GM12892 (cell line): ENCODE measurements at regions not wholly inside any gene's neighbourhood (a gene's known extent, or its start where the extent isn't known, plus 50 kb on each side); places are given as distances from the start of the nearest gene placed in this dataset.

Source experiments
- POLR2A ChIP-seq: IDR thresholded peaks from 2 replicates; pipeline ENCODE4 v1.6.1; 2011; ENCODE audit warnings: low read depth, low read length, control low read depth
- POLR2AphosphoS5 ChIP-seq: IDR thresholded peaks from 2 replicates; pipeline ENCODE4 v1.6.1; 2011; ENCODE audit warnings: low read depth, low read length, control low read depth
- TAF1 ChIP-seq: IDR thresholded peaks from 2 replicates; pipeline ENCODE4 v1.6.1; 2011; ENCODE audit warnings: low read depth, mild to moderate bottlenecking, control low read depth, low read length, borderline replicate concordance

DNA sequence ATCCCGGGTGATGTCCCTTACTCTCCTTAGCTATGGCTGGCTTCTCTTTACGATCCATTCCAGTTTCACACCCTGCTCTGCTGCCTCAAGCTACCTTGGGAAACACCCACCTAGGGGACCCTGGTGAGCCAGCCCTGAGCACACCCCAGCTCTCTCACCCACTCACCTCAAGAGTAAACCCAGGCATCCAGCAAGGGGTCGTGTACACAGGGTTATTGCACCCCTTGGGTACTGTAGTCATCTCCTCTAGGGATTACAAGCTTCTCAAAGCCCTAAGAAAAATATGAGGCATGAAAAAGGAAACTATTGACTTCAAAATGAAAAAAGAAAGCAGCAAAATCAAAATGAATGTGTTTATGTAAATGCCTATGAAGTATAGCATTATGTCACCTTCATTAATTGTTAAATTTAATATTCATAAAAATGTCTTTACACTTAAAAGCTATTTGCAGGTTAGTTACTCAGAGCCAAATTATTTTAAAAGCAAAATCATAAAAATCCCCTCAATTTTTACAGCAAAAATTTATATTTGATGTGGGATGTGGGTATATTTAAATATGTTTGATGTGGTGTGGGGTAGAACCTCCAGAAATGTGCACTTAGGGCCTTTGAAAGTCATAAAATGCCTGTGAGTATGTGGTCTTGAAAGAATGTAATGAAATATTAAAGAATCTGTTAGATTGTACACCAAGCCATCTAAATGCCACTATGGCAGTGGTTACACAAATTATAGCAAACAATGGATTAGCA, 190.3 kb downstream of the C1orf94 start:
- TF ChIP-seq POLR2A (no peak), POLR2AphosphoS5 (no peak), TAF1 (no peak)
